ENCODE measurements at regions not wholly inside any gene's neighbourhood (a gene's known extent, or its start where the extent isn't known, plus 50 kb on each side); places are given as distances from the start of the nearest gene placed in this dataset.

GRCh38 chr10:128734734-128735133, 608.5 kb upstream of the MKI67 start:
- intact Hi-C loops (cut with DNase I), result no loop called here
- Histone ChIP-seq H3K27me3 (no peaks in the 10 kb centered on the region), H3K27ac (no peak overlapping the region)

GRCh38 chr10:128735996-128736395, 609.8 kb upstream of the MKI67 start:
- ATAC-seq, result no peak
- intact Hi-C loops (cut with DNase I), result no loop called here

More at GRCh38 chr10:128734734-128735133, 608.5 kb upstream of the MKI67 start:
- no peaks in the 10 kb centered on the region for H3K4me1 ChIP-seq
- 52% methylated on average over 8 of the region's 9 CpGs for WGBS (ENCODE audit: insufficient coverage, low coverage, low lambda C conversion rate, missing lambda C conversion rate)
- no peaks in the 10 kb centered on the region for H3K36me3 ChIP-seq
- no peak for DNase-seq
- no peak for TF ChIP-seq POLR2A (IDR thresholded peaks at IDR 0.05)
- TF ChIP-seq, protein P1, sequence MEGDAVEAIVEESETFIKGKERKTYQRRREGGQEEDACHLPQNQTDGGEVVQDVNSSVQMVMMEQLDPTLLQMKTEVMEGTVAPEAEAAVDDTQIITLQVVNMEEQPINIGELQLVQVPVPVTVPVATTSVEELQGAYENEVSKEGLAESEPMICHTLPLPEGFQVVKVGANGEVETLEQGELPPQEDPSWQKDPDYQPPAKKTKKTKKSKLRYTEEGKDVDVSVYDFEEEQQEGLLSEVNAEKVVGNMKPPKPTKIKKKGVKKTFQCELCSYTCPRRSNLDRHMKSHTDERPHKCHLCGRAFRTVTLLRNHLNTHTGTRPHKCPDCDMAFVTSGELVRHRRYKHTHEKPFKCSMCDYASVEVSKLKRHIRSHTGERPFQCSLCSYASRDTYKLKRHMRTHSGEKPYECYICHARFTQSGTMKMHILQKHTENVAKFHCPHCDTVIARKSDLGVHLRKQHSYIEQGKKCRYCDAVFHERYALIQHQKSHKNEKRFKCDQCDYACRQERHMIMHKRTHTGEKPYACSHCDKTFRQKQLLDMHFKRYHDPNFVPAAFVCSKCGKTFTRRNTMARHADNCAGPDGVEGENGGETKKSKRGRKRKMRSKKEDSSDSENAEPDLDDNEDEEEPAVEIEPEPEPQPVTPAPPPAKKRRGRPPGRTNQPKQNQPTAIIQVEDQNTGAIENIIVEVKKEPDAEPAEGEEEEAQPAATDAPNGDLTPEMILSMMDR (IDR thresholded peaks at IDR 0.05), result no peak
- no peak overlapping the region for H3K4me3 ChIP-seq
- H3K9me3 ChIP-seq, result no peaks in the 10 kb centered on the region
- ATAC-seq, result no peak

GRCh38 chr10:128738386-128738915, 612.2 kb upstream of the MKI67 start:
- TF ChIP-seq, protein P1 (IDR thresholded peaks at IDR 0.05), result no peak
- no peak for TF ChIP-seq POLR2A (IDR thresholded peaks at IDR 0.05)
- intact Hi-C loops (cut with DNase I), result no loop called here
- H3K9me3 ChIP-seq, result no peaks in the 10 kb centered on the region

More at GRCh38 chr10:128735996-128736395, 609.8 kb upstream of the MKI67 start:
- no peak for TF ChIP-seq POLR2A (IDR thresholded peaks at IDR 0.05)
- TF ChIP-seq, protein P1 (IDR thresholded peaks at IDR 0.05), result no peak
- Histone ChIP-seq H3K4me1 (no peaks in the 10 kb centered on the region), H3K36me3 (no peaks in the 10 kb centered on the region), H3K27me3 (no peaks in the 10 kb centered on the region), H3K9me3 (no peaks in the 10 kb centered on the region), H3K27ac (no peak overlapping the region), H3K4me3 (no peak overlapping the region)
- no peak for DNase-seq
- 51% methylated on average over 8 of the region's 8 CpGs for whole genome bisulfite sequencing (ENCODE audit: insufficient coverage, low coverage, low lambda C conversion rate, missing lambda C conversion rate)

DNA sequence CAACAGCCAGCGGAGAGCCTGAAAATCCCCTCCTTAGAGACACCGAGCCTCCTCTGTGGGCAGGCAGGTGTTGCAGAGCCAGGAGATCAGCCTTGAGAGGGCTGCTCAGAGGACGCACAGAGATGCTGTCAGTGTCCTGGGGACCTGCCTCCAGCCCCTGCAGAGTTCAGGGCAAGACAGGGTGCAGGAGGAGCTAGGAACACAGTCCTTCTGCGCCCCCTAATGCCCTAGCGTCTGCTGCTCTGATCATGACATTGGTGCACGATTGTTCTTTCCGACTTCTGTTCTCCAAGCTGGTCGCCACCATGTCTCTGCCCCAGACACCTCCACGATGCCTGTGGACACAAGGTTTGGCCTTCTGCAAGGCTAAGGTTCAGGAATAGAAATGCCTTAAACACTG, 613.7 kb upstream of the MKI67 start:
- H3K4me1 ChIP-seq, result no peaks in the 10 kb centered on the region
- TF ChIP-seq POLR2A (IDR thresholded peaks at IDR 0.05), result no peak
- TF ChIP-seq, protein P1 (IDR thresholded peaks at IDR 0.05), result no peak
- no peaks in the 10 kb centered on the region for H3K36me3 ChIP-seq
- DNase-seq (no peak), ATAC-seq (no peak)
- H3K27ac ChIP-seq, result no peak overlapping the region
- H3K9me3 ChIP-seq, result no peaks in the 10 kb centered on the region
- no peaks in the 10 kb centered on the region for H3K27me3 ChIP-seq
- no peak overlapping the region for H3K4me3 ChIP-seq
- 64% methylated on average over 5 of the region's 9 CpGs for WGBS (ENCODE audit: insufficient coverage, low coverage, low lambda C conversion rate, missing lambda C conversion rate)
- intact Hi-C loops (cut with DNase I), result no loop called here

More at GRCh38 chr10:128738386-128738915, 612.2 kb upstream of the MKI67 start:
- Histone ChIP-seq H3K27me3 (no peaks in the 10 kb centered on the region), H3K27ac (no peak overlapping the region), H3K4me3 (no peak overlapping the region), H3K4me1 (no peaks in the 10 kb centered on the region), H3K36me3 (no peaks in the 10 kb centered on the region)
- 67% methylated on average over 11 of the region's 11 CpGs for whole genome bisulfite sequencing (ENCODE audit: insufficient coverage, low coverage, low lambda C conversion rate, missing lambda C conversion rate)
- no peak for ATAC-seq
- no peak for DNase-seq

DNA sequence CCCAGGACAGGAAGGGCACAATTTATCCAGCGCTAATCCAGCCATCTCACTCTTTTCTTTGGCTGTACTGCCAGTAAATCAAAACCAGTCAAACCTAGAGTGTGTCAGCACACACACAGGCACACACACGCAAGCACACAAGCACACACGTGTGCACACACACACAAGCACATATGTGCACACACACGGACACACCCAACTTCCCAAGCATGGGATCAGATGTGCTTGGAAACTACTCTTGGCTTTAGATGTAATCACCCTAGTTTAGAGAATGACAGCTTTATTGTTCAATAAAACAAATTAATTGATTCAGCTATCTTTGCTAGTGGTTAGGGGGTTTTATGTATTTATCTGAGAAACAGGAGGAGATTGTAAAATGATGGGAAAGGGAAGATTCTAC, 615.0 kb upstream of the MKI67 start:
- no peak overlapping the region for H3K27ac ChIP-seq
- DNase-seq (no peak), ATAC-seq (no peak)
- H3K4me3 ChIP-seq, result no peak overlapping the region
- WGBS (ENCODE audit: insufficient coverage, low coverage, low lambda C conversion rate, missing lambda C conversion rate), result 46% methylated on average over 3 of the region's 4 CpGs
- H3K4me1 ChIP-seq, result no peaks in the 10 kb centered on the region
- intact Hi-C loops (cut with DNase I), result no loop called here
- no peaks in the 10 kb centered on the region for H3K27me3 ChIP-seq
- TF ChIP-seq, protein P1 (IDR thresholded peaks at IDR 0.05), result no peak
- no peak for TF ChIP-seq POLR2A (IDR thresholded peaks at IDR 0.05)
- no peaks in the 10 kb centered on the region for H3K36me3 ChIP-seq
- no peaks in the 10 kb centered on the region for H3K9me3 ChIP-seq
